GM13977 (cell line): ENCODE measurements at regions not wholly inside any gene's neighbourhood (a gene's known extent, or its start where the extent isn't known, plus 50 kb on each side); places are given as distances from the start of the nearest gene placed in this dataset.

Experiments
- DNase-seq: peaks from one replicate; pipeline ENCODE4 v3.0.0; 2012; ENCODE audit warnings: low spot score
- in situ Hi-C: fragments of 300-500 bp; cut with MboI; formaldehyde crosslinking; loops from one replicate; pipeline ENCODE4 v1.12.0; 2022; ENCODE audit warnings: low sequenced_read_pairs, low pct_unique_long_range_greater_than_20kb, mixed read lengths, inconsistent platforms; ENCODE audit not compliant: unreplicated experiment
- TF ChIP-seq, protein P1 (sequence below): IDR thresholded peaks from 2 replicates; pipeline ENCODE4 v1.5.1; 2012; ENCODE audit warnings: mild to moderate bottlenecking, control low read depth; ENCODE audit not compliant: insufficient read depth; ENCODE audit errors: extremely low read depth, missing control alignments

DNA sequence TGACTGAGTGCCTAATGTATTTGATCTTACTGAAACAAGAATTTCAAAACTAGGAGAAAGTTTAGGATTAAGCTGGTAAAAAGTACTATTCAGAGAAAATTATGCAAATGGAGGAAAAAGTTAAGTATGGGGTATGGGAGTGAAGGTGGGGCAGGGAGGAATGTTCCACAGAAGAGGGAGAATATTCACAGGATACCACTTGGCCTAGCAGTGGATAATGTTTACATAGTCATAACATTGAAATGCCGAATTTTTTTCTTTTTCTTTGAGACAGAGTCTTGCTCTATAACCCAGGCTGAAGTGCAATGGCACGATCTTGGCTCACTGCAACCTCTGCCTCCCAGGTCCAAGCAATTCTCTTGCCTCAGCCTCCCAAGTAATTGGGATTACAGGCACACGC, 61.2 kb upstream of the LMNB1 start:
- in situ Hi-C loops: no loop called here
- no peak for DNase-seq
- TF ChIP-seq, protein P1, sequence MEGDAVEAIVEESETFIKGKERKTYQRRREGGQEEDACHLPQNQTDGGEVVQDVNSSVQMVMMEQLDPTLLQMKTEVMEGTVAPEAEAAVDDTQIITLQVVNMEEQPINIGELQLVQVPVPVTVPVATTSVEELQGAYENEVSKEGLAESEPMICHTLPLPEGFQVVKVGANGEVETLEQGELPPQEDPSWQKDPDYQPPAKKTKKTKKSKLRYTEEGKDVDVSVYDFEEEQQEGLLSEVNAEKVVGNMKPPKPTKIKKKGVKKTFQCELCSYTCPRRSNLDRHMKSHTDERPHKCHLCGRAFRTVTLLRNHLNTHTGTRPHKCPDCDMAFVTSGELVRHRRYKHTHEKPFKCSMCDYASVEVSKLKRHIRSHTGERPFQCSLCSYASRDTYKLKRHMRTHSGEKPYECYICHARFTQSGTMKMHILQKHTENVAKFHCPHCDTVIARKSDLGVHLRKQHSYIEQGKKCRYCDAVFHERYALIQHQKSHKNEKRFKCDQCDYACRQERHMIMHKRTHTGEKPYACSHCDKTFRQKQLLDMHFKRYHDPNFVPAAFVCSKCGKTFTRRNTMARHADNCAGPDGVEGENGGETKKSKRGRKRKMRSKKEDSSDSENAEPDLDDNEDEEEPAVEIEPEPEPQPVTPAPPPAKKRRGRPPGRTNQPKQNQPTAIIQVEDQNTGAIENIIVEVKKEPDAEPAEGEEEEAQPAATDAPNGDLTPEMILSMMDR: no peak

DNA sequence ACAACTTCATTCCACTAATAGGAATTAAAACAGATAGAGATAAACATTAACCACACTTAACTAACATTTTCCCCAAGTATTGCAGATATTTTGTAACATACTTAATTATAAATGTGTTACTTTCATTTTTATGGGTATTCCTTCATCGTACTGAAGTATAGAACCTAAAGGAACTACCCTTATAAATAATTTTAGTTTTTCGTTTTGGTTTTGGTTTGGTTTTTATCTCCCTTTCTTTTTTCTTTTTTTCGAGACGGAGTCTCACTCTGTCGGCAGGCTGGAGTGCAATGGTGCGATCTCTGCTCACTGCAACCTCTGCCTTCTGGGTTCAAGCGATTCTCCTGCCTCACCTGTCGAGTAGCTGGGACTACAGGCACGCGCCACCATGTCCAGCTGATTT, 60.1 kb upstream of the LMNB1 start:
- TF ChIP-seq, protein P1: no peak
- no peak for DNase-seq
- in situ Hi-C loops: no loop called here

DNA sequence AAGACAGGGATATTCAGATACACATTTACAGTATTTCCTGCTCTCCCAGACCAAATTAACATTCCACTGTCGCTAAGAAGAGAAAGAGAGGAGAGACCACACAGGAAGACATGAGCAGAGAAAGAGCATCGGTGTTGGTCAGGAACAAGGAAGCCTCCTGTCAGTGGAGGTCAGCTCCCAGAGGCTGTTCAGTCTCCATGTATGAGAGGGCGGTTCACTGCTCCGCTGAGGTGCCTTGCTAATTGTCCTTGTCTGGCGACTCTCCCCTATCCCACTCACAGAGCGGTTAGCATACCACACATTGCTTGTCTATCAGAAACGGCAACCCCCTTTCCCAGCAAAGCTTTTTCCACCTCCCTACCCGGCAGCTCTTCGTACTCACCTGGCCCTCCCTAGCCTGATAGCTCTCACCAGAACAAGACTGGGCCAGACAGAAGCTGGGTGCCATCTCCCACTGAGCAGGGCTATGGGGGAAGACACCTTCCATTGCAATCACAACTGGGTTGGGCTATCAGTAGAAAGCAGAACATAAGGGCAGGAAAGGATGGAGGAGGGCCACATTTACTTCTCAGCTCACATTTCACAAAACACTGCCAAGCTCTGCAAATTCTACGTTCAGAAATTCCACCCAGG, 58.6 kb upstream of the LMNB1 start:
- DNase-seq: no peak
- TF ChIP-seq, protein P1: no peak
- in situ Hi-C loops: no loop called here

DNA sequence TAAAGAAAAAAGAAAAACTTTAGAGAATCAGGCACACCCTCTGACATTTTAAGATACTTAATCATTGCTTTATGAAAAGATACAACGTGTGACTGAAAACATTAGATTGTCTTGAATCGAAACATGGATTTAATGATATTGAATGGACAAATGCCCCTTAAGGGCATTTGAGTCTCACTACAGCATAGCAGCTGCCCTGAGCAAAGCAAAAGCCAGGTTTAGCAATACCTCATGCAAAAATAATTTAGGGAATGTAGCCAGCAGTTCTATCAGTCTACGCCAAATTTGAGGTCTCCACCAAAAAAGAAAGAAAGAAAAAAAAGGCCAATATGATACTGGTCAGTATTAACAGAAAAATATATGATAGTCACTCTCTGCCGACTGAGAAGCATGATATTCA, 56.6 kb upstream of the LMNB1 start:
- DNase-seq: no peak
- TF ChIP-seq, protein P1: no peak
- in situ Hi-C loops: no loop called here

DNA sequence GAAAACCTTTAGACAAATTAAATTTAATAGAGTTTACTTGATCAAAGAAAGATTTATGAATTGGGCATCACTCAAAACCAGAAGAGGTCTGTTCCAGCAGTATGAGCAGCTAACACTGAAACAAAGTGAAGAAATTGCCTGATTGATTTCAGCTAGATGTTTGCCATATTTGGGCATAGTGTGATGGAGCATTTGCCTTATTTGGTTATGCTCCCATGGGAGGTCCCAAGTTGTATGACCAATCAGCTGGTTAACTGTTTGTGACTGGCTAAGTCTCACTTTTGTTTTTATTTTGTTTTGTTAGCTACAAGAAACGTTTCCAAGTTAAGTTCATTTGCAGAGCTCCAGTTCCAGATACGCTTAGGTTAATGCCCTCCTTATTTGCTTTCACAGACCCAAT, 53.3 kb upstream of the LMNB1 start:
- TF ChIP-seq, protein P1: no peak
- in situ Hi-C loops: no loop called here
- no peak for DNase-seq
